Stimulated activated naive CD8-positive, alpha-beta T cell treated with anti-CD3 and anti-CD28 coated beads, Interleukin-15, amount 100 ng/mL, for 72 hours (primary cell): ENCODE measurements at regions not wholly inside any gene's neighbourhood (a gene's known extent, or its start where the extent isn't known, plus 50 kb on each side); places are given as distances from the start of the nearest gene placed in this dataset.

ENCODE experiments used
- ATAC-seq: fragments of 150-1000 bp; cut with Tn5 transposase; 2 replicates; pipeline ENCODE4 v1.10.0; 2021; ENCODE audit warnings: mild to moderate bottlenecking, moderate library complexity
- DNase-seq, 2 donors: peaks; one replicate each; pipeline ENCODE4 v3.0.0; 2021 to 2022
- H3K27ac Mint-ChIP-seq, 2 donors: one replicate each; pipeline ENCODE4 v1.8.0; 2022; ENCODE audit warnings: mild to moderate bottlenecking in 2 of 2, mixed read lengths in 2 of 2, moderate library complexity in 2 of 2
- H3K27me3 Mint-ChIP-seq: one replicate; pipeline ENCODE4 v1.8.0; 2022; ENCODE audit warnings: mixed read lengths
- H3K4me1 Mint-ChIP-seq: one replicate; pipeline ENCODE4 v1.8.0; 2022; ENCODE audit warnings: mild to moderate bottlenecking, mixed read lengths
- H3K4me3 Mint-ChIP-seq, 2 donors: one replicate each; pipeline ENCODE4 v1.8.0; 2022; ENCODE audit warnings: mild to moderate bottlenecking in 2 of 2, mixed read lengths in 2 of 2, moderate library complexity in 1 of 2
- H3K9me3 Mint-ChIP-seq, 2 donors: one replicate each; pipeline ENCODE4 v1.8.0; 2022; ENCODE audit warnings: mixed read lengths in 2 of 2

DNA sequence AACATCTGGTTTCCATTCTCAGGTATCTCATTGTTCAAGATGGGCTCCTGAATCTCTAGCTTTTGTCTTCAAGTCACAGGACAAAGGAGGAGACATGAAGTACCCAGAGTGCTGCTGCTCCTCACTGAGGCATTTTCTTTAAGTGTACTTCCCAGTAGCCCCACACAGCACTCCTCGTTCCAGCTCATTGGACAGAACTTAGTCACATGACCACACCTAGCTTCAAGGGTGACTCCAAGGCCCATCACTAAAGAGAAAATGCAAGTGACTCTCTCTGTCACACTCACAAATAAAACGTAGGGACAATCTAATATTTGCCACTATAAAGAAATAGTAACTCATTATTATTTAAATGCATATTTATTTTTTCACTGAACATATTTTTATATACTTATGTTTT is 58.3 kb upstream of the NEUROD6 start:
- no peak for DNase-seq
- Mint-ChIP-seq H3K27me3 (no peaks in the 10 kb centered on the region), H3K27ac (no peak overlapping the region), H3K9me3 (no peaks in the 10 kb centered on the region), H3K4me1 (no peaks in the 10 kb centered on the region), H3K4me3 (no peak overlapping the region)
- ATAC-seq = no peak

DNA sequence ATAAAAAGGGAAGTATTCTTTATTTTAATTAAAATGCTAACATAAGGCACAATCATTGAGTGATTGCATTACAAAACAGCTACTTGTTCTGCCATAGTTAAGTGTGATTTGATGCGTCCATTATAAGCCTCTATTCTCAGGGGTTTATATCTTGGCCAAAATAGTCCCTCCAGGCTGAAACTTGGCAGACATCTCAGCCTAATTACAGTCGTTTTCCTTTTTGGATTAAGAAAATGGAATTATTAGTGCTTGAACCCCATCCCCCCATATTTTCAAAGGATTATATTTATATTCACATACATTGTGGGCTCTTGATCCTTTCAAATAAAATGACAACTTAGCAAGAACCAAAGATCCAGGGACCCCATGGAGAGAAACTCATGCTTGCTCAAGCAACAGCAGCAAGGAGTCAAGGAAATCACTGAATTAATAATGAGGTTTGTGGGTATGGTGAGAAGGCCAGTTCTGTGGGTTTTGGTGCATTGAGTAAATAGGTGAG is 66.7 kb upstream of the NEUROD6 start:
- H3K4me1 Mint-ChIP-seq = no peaks in the 10 kb centered on the region
- H3K27me3 Mint-ChIP-seq = peaks cover 9% of the 10 kb centered on the region
- no peak for ATAC-seq
- no peaks in the 10 kb centered on the region for H3K9me3 Mint-ChIP-seq
- no peak overlapping the region for H3K4me3 Mint-ChIP-seq
- DNase-seq = no peak
- no peak overlapping the region for H3K27ac Mint-ChIP-seq

DNA sequence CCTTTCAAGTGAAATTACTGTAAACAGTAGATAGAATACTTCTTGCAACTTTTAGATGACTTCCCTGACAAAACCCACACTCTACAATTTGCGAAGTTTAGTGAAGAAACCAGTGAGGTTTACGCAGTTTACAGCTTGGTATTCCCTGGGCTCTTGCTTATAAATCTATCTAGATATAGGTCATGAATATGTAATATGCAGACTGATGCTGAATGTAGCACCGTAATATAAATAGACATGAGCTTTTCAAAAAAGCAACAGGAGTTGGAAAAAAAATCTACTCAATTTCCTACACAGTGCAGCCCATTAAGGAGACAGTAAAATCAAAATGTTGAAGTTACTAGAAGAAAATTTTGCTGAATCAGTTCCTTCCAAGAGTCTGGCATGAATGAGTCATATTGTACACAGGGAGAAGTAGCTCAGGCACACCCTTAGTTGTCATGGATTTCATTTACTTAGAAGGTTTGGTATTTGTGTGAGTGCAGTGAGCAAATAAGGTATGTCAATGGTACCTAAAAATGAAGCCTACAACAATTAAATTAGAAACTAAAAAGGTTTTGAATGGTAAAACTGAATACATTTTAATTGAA is 67.7 kb upstream of the NEUROD6 start:
- Mint-ChIP-seq H3K27ac (no peak overlapping the region), H3K27me3 (peaks cover 9% of the 10 kb centered on the region), H3K9me3 (no peaks in the 10 kb centered on the region), H3K4me3 (no peak overlapping the region), H3K4me1 (no peaks in the 10 kb centered on the region)
- ATAC-seq (no peak), DNase-seq (no peak)

DNA sequence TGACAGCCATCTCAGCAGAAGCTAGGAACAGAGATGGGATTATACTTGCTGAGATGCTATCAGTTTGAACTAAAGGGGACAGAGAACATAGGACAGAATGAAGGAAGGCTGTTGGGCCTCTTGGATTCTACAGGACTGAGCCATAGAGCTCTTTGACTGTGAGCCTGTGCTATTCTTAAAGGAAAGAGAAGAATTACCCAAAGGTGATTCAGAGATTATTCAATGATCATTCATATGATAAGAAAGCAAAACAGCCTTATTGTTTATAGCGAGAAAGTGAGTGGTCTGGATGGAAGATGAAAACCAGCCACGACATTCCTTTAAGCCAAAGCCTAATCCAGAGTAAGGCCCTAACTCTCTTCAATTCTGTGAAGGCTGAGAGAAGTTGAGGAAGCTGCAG is 69.7 kb upstream of the NEUROD6 start:
- Mint-ChIP-seq H3K4me3 (no peak overlapping the region), H3K27ac (peak overlapping the region in 1 of 2 donors; percentile 84), H3K9me3 (no peaks in the 10 kb centered on the region), H3K27me3 (peaks cover 8% of the 10 kb centered on the region), H3K4me1 (no peaks in the 10 kb centered on the region)
- no peak for ATAC-seq
- DNase-seq = no peak

DNA sequence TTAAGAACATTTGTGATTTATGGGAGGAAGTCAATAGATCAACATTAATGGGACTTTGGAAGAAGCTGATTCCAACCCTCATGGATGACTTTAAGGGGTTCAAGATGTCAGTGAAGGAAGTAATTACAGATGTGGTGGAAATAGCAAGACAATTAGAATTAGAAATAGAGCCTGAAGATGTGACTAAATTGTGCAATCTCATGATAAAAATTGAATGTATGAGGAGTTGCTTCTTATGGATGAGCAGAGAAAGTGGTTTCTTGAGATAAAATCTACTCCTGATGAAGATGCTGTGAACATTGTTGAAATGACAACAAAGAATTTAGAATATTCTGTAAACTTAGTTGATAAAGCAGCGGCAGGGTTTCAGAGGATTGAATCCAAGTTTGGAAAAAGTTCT is 70.9 kb upstream of the NEUROD6 start:
- no peak overlapping the region for H3K4me3 Mint-ChIP-seq
- H3K27me3 Mint-ChIP-seq = no peaks in the 10 kb centered on the region
- no peaks in the 10 kb centered on the region for H3K9me3 Mint-ChIP-seq
- no peak for DNase-seq
- ATAC-seq = no peak
- peak overlapping the region in 1 of 2 donors; percentile 41 for H3K27ac Mint-ChIP-seq
- H3K4me1 Mint-ChIP-seq = no peaks in the 10 kb centered on the region

DNA sequence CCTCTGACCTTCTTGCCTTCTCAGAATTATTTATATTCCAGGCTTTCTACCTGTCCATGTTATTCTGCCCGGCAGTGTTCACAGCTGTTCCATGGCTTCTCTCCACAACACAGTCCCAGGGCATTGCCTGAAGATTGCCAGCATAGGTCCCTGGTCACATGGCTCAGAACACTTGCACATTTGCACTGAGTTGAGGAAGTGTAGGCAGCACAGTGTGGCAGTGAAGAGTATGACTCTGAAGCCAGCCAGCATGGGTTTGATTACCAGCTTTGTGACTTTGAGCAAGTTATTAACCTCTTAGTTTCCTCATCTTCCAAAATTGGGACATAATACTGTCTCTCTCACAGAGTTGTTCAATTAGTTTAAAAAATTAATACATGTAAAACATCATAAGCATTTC is 73.2 kb upstream of the NEUROD6 start:
- ATAC-seq (no peak), DNase-seq (no peak)
- H3K4me1 Mint-ChIP-seq = no peaks in the 10 kb centered on the region

DNA sequence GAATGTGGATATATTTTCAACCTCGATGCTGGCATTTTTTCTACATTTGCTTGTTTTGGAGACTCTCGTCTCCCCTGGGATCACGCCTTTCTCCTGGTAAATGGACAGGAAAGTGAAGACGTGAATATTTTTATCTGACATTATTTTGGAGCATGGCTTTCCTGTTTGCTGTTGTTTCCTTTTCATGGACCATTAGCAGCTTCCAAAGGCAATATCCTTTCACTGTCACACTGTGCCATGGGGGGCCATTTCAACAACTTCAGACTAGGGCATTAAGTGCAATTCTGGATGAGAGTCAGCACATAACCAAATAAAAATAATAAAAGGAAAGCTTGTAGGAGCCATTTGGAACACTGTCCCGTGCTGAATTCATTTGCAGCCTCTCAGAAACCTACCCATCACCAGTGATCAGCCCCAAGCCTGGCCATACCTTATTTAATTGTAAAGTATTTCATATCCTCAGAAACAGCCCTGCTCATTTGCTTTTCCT is 75.9 kb upstream of the NEUROD6 start:
- H3K27me3 Mint-ChIP-seq = no peaks in the 10 kb centered on the region
- H3K9me3 Mint-ChIP-seq = no peaks in the 10 kb centered on the region
- no peak overlapping the region for H3K27ac Mint-ChIP-seq
- DNase-seq (no peak), ATAC-seq (no peak)
- no peak overlapping the region for H3K4me3 Mint-ChIP-seq
- H3K4me1 Mint-ChIP-seq = no peaks in the 10 kb centered on the region

More for the DNA sequence above, 73.2 kb upstream of the NEUROD6 start:
- H3K27me3 Mint-ChIP-seq = no peaks in the 10 kb centered on the region
- no peaks in the 10 kb centered on the region for H3K9me3 Mint-ChIP-seq
- no peak overlapping the region for H3K4me3 Mint-ChIP-seq
- no peak overlapping the region for H3K27ac Mint-ChIP-seq

DNA sequence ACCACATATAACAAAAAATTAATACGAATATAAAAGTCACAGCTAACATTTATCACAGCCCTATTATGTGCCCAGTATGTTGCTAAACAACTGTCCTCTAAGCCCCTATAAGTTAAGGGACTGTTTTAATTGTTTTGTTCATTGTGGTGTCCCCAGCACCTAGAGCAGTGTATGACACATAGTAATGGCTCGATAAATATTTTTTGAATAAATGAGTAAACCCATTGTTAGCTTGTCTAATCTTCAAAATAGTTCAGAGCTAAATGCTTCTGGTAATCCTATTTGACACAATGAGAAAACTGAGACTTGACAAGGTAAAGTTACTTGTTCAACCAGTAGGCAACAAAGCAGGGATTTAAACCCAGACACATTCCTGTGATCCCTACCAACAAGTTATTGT is 78.4 kb upstream of the NEUROD6 start:
- DNase-seq (no peak), ATAC-seq (no peak)
- Mint-ChIP-seq H3K9me3 (no peaks in the 10 kb centered on the region), H3K27me3 (no peaks in the 10 kb centered on the region), H3K27ac (no peak overlapping the region), H3K4me1 (no peaks in the 10 kb centered on the region), H3K4me3 (no peak overlapping the region)

DNA sequence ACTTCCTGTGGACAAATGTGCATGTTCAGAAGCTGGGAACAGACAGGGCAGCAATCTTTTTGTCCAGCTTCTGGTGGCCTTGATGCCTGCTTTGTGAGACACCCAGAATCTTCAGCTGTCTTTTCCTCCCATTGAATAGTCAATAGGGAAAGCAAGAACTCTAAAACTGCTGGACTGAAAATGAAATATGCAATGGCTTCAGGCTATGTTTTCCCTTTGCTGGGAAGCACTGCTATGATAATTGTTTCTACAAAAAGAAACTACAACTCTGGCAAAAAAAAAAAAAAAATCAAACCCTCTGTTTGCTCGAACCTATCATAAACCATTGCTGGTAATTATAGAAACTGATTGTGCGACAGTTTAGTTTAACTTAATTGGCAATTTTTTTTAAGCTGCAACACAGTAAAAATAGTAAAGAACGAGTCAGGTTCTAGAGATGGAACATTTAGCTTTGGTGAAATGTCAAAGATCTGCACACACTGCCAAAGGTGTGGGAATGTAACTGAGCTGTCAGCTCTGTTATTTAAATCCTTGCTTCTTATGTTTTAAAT is 79.1 kb upstream of the NEUROD6 start:
- H3K4me3 Mint-ChIP-seq = no peak overlapping the region
- ATAC-seq (no peak), DNase-seq (no peak)
- H3K27ac Mint-ChIP-seq = no peak overlapping the region
- no peaks in the 10 kb centered on the region for H3K9me3 Mint-ChIP-seq
- H3K4me1 Mint-ChIP-seq = no peaks in the 10 kb centered on the region
- H3K27me3 Mint-ChIP-seq = no peaks in the 10 kb centered on the region

DNA sequence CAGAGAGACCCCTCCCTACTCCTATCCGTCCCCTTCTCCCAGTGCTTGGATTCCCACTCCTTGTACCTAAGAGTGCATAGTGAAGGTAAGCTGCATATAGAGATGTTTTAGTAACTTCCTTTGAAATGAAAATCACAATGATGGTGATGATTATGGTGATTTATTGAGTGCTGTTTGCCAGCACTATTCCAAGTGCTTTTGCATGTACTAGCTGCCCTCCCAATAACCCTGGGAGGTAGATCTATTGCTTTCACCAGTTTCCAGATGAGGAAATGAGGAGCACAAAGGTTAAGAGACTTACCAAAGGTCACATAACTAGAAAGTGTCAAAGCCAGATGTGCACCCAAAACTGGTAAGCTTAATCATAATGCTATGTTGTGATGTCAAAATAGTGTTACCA is 80.4 kb upstream of the NEUROD6 start:
- no peak for ATAC-seq
- Mint-ChIP-seq H3K27ac (no peak overlapping the region), H3K4me3 (no peak overlapping the region), H3K9me3 (no peaks in the 10 kb centered on the region), H3K4me1 (no peaks in the 10 kb centered on the region), H3K27me3 (no peaks in the 10 kb centered on the region)
- no peak for DNase-seq

DNA sequence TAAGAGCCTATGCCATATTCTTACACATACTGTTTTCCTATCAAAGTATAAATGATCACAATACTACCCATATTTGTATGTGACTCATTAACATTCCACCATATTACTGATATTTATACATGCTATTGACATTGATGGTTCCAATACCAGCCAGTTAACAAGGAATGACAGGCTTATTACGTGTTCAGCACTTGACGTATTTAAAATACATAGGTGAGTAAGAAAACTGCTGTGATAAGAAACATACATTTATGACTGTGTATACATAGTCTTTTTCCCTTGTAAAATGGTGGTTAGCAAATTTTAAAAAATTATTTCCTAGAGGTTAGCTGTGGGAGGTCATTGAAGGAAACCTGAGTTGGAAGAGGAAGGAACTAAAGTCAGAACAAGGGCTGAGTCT is 81.1 kb upstream of the NEUROD6 start:
- H3K27me3 Mint-ChIP-seq = no peaks in the 10 kb centered on the region
- H3K9me3 Mint-ChIP-seq = no peaks in the 10 kb centered on the region
- ATAC-seq (no peak), DNase-seq (no peak)
- H3K4me3 Mint-ChIP-seq = no peak overlapping the region
- no peak overlapping the region for H3K27ac Mint-ChIP-seq
- no peaks in the 10 kb centered on the region for H3K4me1 Mint-ChIP-seq

DNA sequence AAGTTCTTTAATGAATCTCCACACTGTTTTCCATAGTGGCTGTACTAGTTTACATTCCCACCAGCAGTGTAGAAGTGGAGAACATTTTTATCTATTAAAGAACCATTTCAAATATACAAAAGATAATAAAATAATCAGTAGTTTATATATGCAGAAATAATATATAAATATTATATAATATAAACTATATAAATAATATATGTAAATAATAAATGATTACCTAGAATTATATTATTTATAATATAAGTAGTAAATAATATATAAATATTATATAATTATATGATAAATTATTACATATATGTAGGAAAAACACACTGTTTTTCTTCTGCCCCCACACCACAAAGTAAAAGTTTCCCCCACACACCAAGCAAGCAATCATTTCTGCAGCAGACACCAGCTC is 83.5 kb upstream of the NEUROD6 start:
- no peaks in the 10 kb centered on the region for H3K9me3 Mint-ChIP-seq
- no peak for ATAC-seq
- H3K27me3 Mint-ChIP-seq = no peaks in the 10 kb centered on the region
- H3K4me3 Mint-ChIP-seq = no peak overlapping the region
- no peaks in the 10 kb centered on the region for H3K4me1 Mint-ChIP-seq
- DNase-seq = no peak
- H3K27ac Mint-ChIP-seq = no peak overlapping the region

DNA sequence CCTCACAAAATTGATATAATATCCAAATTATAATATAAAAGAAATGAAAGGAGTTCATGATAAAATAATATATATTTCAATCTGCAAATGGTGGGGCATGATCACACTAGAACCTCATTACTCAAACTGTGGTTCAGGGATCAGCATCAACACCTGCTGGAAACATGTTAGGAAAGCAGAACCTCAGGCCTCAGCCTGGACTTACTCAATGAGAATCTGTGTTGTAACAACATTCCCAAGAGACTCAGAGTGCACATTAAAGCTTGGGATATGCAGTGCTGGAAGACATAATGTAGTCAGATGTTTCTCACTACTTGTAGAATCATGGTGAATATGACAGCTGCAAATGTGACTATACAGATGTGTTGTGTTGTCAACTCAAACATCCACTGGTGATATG is 81.7 kb upstream of the ITPRID1 start:
- H3K9me3 Mint-ChIP-seq = peaks cover 0 to 8% of the 10 kb centered on the region in 2 donors
- H3K4me3 Mint-ChIP-seq = no peak overlapping the region
- H3K27ac Mint-ChIP-seq = no peak overlapping the region
- no peaks in the 10 kb centered on the region for H3K27me3 Mint-ChIP-seq
- no peak for ATAC-seq
- no peak for DNase-seq
- no peaks in the 10 kb centered on the region for H3K4me1 Mint-ChIP-seq

DNA sequence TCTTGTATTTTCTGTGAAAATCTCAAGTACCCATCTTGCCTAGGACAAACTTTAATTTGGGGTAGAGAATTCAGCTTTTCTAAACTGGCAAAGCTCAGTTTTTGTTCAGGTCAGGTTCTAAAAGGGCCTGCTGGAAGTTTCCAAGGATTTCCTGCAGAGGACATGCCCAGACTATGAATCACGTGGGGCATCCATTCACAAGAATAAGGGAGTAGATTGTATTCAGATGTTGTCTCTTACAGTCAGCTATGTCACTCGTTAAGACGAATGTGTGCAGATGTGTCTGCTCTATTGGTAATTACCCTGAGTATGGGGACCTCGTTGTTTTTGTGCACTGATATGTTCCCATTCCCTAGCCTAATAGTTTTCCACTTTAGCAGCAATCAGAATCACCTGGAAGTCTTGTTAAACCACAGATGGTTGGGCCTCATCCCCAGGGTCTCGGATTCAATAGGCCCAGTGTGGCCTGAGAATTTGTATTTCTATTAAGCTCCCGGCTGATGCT is 81.0 kb upstream of the ITPRID1 start:
- Mint-ChIP-seq H3K4me3 (no peak overlapping the region), H3K9me3 (peaks cover 0 to 8% of the 10 kb centered on the region in 2 donors)
- ATAC-seq = no peak

DNA sequence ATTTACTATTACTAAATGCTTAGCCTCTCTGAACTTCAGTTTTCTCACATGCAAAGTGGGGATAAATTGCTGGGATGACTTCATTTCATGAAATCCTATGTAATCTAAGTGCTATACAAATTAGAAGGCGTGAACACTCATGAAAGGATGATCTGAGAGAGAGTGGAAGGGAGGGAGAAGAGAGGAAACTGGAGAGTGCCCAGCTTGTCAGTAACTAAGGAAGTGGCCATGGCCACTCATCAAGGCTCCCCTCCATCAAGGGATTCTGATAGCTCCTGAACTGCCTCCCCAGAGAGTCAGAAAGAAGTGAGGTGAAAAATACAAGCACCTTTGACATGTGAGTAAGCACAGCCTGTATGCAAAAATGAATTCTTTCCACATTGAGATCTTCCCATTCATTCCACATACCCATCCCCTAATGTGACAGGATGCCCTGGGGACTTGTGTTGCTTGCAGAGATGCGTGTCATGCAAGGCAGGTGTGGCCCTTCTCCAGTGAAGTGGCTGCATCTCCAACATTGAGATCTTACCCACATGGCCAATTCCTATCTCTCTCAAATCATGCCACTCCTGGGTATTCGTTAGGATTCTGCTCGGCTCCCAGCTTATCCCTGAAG is 76.5 kb upstream of the ITPRID1 start:
- Mint-ChIP-seq H3K4me1 (no peaks in the 10 kb centered on the region), H3K9me3 (peaks cover 0 to 8% of the 10 kb centered on the region in 2 donors), H3K27me3 (no peaks in the 10 kb centered on the region), H3K4me3 (no peak overlapping the region), H3K27ac (no peak overlapping the region)
- no peak for ATAC-seq
- DNase-seq = no peak

More for the DNA sequence above, 81.0 kb upstream of the ITPRID1 start:
- H3K27ac Mint-ChIP-seq = no peak overlapping the region
- no peak for DNase-seq
- no peaks in the 10 kb centered on the region for H3K27me3 Mint-ChIP-seq
- no peaks in the 10 kb centered on the region for H3K4me1 Mint-ChIP-seq

DNA sequence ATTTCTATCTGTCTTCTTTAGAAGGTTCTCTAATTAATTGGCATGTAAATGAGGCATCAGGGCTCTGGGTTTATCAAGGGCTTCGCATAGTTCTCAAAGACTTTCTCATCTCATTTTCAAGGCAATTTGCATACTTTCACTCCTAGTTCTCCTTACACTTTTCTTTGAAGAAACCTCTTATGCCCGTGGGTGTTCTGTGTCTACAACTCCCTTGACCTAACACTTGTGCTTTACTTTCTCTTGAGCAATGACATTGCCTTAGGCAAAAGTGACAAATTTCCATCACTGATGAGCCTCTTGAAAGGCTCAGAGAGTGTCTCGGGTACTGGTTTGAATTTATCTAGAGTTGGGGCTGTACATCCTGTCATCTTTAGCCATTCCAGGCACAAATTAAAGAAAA is 74.7 kb upstream of the ITPRID1 start:
- no peaks in the 10 kb centered on the region for H3K27me3 Mint-ChIP-seq
- H3K27ac Mint-ChIP-seq = no peak overlapping the region
- no peak for DNase-seq
- H3K4me3 Mint-ChIP-seq = no peak overlapping the region
- no peak for ATAC-seq
- H3K4me1 Mint-ChIP-seq = no peaks in the 10 kb centered on the region
- peaks cover 0 to 8% of the 10 kb centered on the region in 2 donors for H3K9me3 Mint-ChIP-seq
